GM12892 (cell line): ENCODE measurements at regions not wholly inside any gene's neighbourhood (a gene's known extent, or its start where the extent isn't known, plus 50 kb on each side); places are given as distances from the start of the nearest gene placed in this dataset.

Experiments
- POLR2A ChIP-seq: IDR thresholded peaks from 2 replicates; pipeline ENCODE4 v1.6.1; 2011; ENCODE audit warnings: low read depth, low read length, control low read depth
- POLR2AphosphoS5 ChIP-seq: IDR thresholded peaks from 2 replicates; pipeline ENCODE4 v1.6.1; 2011; ENCODE audit warnings: low read depth, low read length, control low read depth
- TAF1 ChIP-seq: IDR thresholded peaks from 2 replicates; pipeline ENCODE4 v1.6.1; 2011; ENCODE audit warnings: low read depth, mild to moderate bottlenecking, control low read depth, low read length, borderline replicate concordance

DNA sequence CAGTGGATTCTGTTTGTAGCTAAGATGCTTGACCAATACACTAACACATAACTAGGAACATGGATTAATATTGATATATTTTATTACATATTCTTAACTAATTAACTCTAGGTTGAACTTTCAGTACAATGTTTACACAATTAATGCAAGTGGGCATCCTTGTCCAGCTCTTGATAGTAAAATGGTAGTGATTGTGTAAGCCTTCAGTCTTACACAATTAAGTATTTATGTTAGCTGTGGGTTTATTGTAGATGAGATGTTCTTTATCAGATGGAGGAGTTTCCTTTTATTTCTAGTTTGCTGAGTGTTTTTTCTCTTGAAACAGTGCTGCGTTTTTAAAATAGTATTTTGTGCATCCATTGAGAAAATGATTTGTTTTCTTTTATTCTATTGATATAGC lies 1210.8 kb downstream of the CDH12 start:
- TF ChIP-seq POLR2A (no peak), POLR2AphosphoS5 (no peak), TAF1 (no peak)
